NCI-H748 (cell line): ENCODE measurements at regions not wholly inside any gene's neighbourhood (a gene's known extent, or its start where the extent isn't known, plus 50 kb on each side); places are given as distances from the start of the nearest gene placed in this dataset.
"Not testable (repeated sequence)": the region's sequence is repeated elsewhere in the genome, so short reads cannot be mapped to it uniquely, and the experiment has no call there.

Experiments
- DNase-seq: peaks from one replicate; lab custom pipeline; 2025; ENCODE audit not compliant: unreplicated experiment; lab: John Stamatoyannopoulos, UW

- no peak for DNase-seq
Measured at GRCh38 chr10:33965795-33966581, 631.5 kb upstream of the NRP1 start.

DNA sequence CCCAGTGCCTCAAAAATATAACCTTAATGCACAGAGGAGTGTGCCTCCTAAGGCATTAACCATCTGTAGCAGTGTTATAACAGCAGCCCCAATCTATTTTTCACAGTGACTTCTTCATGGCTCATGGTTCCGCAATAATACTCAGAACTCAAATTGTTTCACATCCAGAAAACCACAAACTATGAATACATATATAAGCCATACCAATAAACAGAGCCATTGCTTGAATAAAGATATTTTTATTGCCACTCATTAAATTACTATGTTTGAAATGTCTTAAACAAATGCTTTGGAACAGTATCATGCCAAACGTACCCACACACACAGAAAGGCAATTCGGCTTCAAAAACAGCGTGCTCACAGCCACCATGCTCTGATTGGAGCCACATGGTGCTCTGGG is 629.3 kb upstream of the NRP1 start:
- DNase-seq, result no peak

DNA sequence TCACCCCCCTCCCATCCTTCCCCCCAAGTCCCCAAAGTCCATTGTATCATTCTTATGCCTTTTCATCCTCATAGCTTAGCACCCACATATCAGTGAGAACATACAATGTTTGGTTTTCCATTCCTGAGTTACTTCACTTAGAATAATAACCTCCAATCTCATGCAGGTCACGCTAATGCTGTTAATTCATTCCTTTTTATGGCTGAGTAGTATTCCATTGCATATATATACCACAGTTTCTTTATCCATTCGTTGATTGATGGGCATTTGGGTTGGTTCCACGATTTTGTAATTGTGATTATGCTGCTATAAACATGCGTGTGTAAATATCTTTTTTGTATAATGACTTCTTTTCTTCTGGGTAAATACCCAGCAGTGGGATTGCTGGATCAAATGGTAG is 621.9 kb upstream of the NRP1 start:
- DNase-seq, result not testable (repeated sequence)

DNA sequence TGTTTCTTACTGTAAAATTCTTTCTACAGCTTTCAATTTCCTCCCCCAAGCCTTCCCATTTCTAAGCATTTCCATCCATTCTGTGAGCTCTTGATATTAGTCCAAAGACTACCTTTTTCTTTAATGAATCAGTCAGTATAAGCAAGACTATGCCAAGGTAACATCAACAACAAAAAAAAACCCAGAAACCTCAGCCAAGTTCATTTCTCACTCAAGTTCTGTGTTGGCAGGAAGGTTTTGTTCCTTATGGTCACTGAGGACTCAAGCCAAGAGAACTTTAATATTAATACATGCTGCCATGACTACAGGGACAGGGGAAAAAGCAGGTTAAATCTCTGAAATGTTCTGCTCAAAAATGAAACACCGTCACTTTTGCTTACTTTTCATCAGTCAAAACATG is 621.2 kb upstream of the NRP1 start:
- no peak for DNase-seq

GRCh38 chr10:33952692-33953360 is 618.4 kb upstream of the NRP1 start:
- DNase-seq, result no peak

- DNase-seq, result no peak
Measured at GRCh38 chr10:33950206-33950605, 615.7 kb upstream of the NRP1 start.

GRCh38 chr10:33947544-33947943 is 613.1 kb upstream of the NRP1 start:
- DNase-seq, result no peak

GRCh38 chr10:33945051-33945450 is 610.6 kb upstream of the NRP1 start:
- DNase-seq, result no peak

DNA sequence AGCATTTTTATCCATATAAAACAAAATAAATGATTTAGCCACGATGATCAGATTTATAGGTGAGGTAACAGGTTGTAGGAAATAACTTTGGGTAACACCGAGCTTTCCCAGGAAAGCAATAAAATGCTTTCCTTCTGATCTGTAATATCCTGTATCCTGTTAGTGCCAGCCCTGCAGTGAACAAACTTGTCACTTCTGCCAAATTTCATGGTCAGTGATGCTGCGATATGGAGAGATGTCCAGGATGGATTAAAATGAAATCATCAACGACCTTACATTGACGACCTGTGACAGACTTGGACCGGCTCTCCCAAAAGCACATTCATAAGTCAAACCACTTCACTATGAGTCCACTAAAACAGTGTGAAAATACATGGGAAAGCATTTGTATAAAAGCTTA is 608.0 kb upstream of the NRP1 start:
- no peak for DNase-seq

GRCh38 chr10:33939892-33940291 is 605.4 kb upstream of the NRP1 start:
- DNase-seq, result peak; percentile 17

- DNase-seq, result no peak
Measured at GRCh38 chr10:33939410-33939809, 604.9 kb upstream of the NRP1 start.

GRCh38 chr10:33938001-33938400 is 603.5 kb upstream of the NRP1 start:
- peak; percentile 19 for DNase-seq

DNA sequence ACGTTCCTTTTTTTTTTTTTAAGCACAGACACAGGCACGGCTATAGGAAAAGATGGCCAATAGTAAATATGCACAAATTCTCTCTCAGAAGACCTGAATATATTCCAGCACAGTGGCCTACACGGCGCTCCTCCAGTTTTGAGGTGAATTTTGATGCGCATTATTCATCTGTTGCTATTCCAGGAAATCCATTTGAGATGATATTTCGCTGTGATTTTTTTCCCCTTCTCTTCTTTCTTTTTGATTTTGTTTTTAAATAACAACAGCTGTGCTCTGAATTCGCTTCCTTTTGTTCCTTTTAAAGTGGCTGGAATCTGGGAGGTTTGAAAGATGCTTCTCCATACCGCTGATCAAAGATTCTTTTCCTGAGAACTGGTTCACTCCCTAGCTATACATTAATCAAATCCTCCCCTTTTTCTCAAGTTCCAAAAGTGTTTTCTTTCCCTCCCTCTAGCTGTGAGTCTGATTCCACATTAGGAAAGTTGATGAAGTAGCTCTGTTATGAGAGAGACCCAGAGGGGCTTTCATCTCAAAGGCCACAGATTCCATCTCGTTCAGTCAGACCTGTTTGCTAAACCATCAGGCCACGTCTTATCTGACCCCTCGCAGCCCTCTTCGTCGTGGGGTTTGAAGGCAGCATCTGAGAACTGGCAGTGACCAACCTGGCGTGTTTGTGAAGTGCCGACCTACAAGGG is 602.7 kb upstream of the NRP1 start:
- DNase-seq, result no peak

- DNase-seq, result no peak
Measured at GRCh38 chr10:33935350-33935749, 600.9 kb upstream of the NRP1 start.

- DNase-seq, result no peak
Measured at GRCh38 chr10:33930079-33930478, 595.6 kb upstream of the NRP1 start.

DNA sequence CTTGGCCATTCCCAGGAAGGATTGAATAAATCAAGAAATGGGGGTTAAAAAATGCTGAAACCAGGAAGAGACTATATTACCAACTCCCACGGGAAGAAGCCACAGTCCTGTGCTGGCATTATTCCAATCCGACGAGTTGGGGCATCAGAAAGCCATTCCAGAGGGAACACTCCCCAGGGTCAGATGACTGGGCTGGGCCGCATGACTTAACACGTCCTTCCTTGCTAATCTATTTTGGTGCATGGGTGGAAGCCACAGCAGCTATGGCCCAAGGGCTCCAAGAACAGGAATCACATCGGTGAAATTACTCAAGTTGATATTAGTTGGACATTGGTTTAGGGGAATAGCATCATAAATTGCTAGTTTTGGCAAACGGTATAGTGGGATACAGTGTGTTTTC is 592.9 kb upstream of the NRP1 start:
- no peak for DNase-seq

- no peak for DNase-seq
Measured at GRCh38 chr10:33921970-33922605, 587.6 kb upstream of the NRP1 start.

GRCh38 chr10:33920351-33920750 is 585.9 kb upstream of the NRP1 start:
- DNase-seq, result no peak

DNA sequence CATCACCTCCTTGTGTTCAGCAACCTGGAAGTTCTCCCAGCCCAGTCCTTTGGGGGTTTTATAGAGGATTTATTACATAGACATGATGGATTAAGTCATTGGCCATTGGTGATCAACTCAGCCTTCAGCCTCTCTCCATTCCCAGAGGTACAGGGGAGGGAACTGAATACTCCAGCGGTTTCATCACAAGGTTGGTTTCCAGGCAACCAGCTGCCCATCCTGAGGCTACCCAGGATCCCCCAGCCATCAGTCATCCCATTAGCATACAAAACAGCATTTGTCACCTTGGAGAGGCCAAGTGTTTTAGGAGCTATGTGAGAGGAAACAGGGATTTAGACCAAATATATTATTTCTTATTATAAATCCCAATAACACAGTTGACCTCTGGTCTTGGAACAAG is 584.8 kb upstream of the NRP1 start:
- no peak for DNase-seq

DNA sequence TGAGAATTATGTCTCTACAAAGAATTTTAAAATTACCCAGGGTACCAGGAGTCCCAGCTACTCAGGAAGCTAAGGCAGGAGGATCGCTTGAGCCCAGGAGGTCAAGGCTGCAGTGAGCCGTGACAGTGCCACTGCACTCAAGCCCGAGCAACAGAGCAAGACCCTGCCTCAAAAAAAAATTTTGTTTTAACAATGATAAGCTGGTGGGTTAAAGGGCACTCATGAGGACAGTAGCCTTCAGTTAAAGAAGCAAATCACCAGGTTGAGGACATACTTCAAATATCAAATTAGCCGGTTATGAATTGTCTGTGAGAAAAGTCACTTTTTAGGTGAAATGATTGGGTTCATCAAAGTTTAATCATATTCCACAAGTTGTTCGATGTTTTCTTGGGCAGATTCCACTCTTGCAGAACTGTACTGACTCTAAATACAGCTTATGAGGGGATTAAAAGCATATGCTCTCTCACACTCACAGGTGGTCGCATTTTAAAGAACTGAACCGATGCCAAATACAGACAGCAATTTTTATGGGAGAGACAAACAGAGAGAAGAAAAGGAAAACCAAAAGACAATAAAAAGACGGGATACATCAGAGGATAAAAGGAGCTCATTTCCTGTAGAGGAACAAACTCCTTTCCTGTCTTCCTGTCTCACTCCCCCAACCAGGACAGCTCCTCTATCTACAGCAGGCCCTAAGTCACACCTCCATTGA is 582.8 kb upstream of the NRP1 start:
- DNase-seq, result peak; percentile 17

DNA sequence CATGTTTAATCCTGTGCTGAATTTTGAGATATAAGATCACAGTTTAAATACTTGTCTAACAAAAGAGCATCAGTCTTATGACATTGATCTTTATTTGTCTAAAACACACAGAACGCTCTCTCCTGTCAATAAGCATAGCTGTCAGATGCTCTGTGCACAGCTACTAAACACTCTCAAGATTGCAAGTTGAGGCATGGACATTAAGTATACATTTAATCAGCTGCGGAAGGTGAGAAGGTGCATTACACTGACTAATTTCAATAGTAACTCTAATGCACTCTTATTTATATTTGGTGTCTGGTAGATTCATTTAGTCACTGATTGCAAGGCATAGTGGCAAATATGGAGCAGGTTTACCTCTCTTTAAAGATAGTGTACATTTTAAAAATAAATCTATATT is 580.3 kb upstream of the NRP1 start:
- peak; percentile 14 for DNase-seq
